Natural killer cell (primary cell): ENCODE measurements at regions not wholly inside any gene's neighbourhood (a gene's known extent, or its start where the extent isn't known, plus 50 kb on each side); places are given as distances from the start of the nearest gene placed in this dataset.

Experiments used
- ATAC-seq, 3 donors: fragments of 150-1000 bp in 2 of 3; fragments of 200-7000 bp in 1 of 3; cut with Tn5 transposase; 1 replicate in 1 of 3; 2 replicates in 2 of 3; pipeline ENCODE4 v1.10.0; 2021; ENCODE audit warnings: mild to moderate bottlenecking in 2 of 3, moderate library complexity in 2 of 3
- DNase-seq, 2 donors: peaks; one replicate each; pipeline versions ENCODE4 v3.0.0 to v3.0.0-alpha.2; 2013 to 2021; ENCODE audit warnings: mixed read lengths in 1 of 2
- H3K27ac ChIP-seq: one replicate; pipeline ENCODE4 v1.5.1; 2013; ENCODE audit warnings: mild to moderate bottlenecking, low read length
- H3K27me3 ChIP-seq: one replicate; pipeline ENCODE4 v1.6.1; 2013; ENCODE audit warnings: low read length; ENCODE audit not compliant: control insufficient read depth, insufficient read depth
- H3K36me3 ChIP-seq: one replicate; pipeline ENCODE4 v1.6.1; 2013; ENCODE audit warnings: low read length; ENCODE audit not compliant: control insufficient read depth, insufficient read depth
- H3K4me1 ChIP-seq: one replicate; pipeline ENCODE4 v1.6.1; 2013; ENCODE audit warnings: low read length; ENCODE audit not compliant: control insufficient read depth, insufficient read depth
- H3K4me3 ChIP-seq: one replicate; pipeline ENCODE4 v1.5.1; 2013; ENCODE audit warnings: low read length
- H3K9me3 ChIP-seq: one replicate; pipeline ENCODE4 v1.6.1; 2013; ENCODE audit warnings: low read length; ENCODE audit not compliant: control insufficient read depth, insufficient read depth
- H3K27ac Mint-ChIP-seq, 2 donors: one replicate each; pipeline ENCODE4 v1.8.0; 2022; ENCODE audit warnings: mild to moderate bottlenecking in 2 of 2, mixed read lengths in 2 of 2, moderate library complexity in 1 of 2
- H3K27me3 Mint-ChIP-seq, 2 donors: one replicate each; pipeline ENCODE4 v1.8.0; 2022; ENCODE audit warnings: low read depth in 2 of 2, mixed read lengths in 2 of 2
- H3K36me3 Mint-ChIP-seq: one replicate; pipeline ENCODE4 v1.8.0; 2022; ENCODE audit warnings: mixed read lengths
- H3K4me1 Mint-ChIP-seq, 2 donors: one replicate each; pipeline ENCODE4 v1.8.0; 2022; ENCODE audit warnings: mixed read lengths in 2 of 2
- H3K4me3 Mint-ChIP-seq: one replicate; pipeline ENCODE4 v1.8.0; 2022; ENCODE audit warnings: mild to moderate bottlenecking, moderate library complexity, mixed read lengths
- H3K9me3 Mint-ChIP-seq, 2 donors: one replicate each; pipeline ENCODE4 v1.8.0; 2022; ENCODE audit warnings: mixed read lengths in 2 of 2
- WGBS: methylation state at CpG from one replicate; pipeline ENCODE4 v1.1.7; 2013; ENCODE audit warnings: missing lambda C conversion rate; ENCODE audit not compliant: insufficient coverage; 5-methylcytosine and 5-hydroxymethylcytosine counted together
- intact Hi-C: fragments of 100-400 bp; cut with micrococcal nuclease; formaldehyde crosslinking; loops from one replicate; pipeline ENCODE4 v1.14.2; 2022
- TF ChIP-seq, protein P1 (sequence below): fragments of 200-600 bp; IDR thresholded peaks from one replicate; pipeline ENCODE4 v1.8.0; 2022; ENCODE audit warnings: antibody characterized with exemption

- intact Hi-C loops = no loop called here
- TF ChIP-seq, protein P1, sequence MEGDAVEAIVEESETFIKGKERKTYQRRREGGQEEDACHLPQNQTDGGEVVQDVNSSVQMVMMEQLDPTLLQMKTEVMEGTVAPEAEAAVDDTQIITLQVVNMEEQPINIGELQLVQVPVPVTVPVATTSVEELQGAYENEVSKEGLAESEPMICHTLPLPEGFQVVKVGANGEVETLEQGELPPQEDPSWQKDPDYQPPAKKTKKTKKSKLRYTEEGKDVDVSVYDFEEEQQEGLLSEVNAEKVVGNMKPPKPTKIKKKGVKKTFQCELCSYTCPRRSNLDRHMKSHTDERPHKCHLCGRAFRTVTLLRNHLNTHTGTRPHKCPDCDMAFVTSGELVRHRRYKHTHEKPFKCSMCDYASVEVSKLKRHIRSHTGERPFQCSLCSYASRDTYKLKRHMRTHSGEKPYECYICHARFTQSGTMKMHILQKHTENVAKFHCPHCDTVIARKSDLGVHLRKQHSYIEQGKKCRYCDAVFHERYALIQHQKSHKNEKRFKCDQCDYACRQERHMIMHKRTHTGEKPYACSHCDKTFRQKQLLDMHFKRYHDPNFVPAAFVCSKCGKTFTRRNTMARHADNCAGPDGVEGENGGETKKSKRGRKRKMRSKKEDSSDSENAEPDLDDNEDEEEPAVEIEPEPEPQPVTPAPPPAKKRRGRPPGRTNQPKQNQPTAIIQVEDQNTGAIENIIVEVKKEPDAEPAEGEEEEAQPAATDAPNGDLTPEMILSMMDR = no peak
- 71% methylated on average over 6 of the region's 6 CpGs for WGBS
Measured at GRCh38 chr14:95608637-95609235, 73.9 kb downstream of the GLRX5 start.

DNA sequence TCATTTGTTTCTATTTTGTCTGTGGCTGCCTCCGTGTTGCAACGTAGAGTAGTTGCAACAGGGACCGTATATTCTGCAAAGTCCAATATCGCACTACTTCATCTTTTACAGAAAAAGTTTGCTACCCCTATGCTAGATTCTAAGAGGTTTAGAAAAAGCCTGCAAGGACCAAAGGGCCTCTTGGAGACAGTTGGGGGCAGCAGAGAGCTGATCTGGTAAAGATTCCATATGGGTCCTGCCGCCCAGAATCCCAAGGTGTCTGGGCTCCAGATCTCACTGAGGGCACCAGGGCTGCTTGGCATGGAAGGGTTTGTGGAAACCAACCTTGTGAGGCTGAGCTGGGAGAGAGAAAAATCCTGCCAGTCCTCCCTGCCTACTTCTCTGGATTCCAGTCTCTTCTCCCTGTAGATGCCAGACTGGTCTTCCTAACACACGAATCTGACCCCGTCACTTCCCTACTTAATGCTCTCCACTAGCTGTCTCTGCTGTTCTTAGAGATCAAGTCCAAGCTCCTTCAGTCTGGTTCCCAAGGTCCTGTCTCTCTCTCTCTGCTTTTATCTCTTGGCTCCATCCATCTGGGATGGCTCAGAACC, 74.6 kb downstream of the GLRX5 start:
- intact Hi-C loops = no loop called here
- Mint-ChIP-seq H3K36me3 (no peaks in the 10 kb centered on the region), H3K27ac (no peak overlapping the region), H3K27me3 (peaks cover 22 to 35% of the 10 kb centered on the region in 2 donors), H3K9me3 (no peaks in the 10 kb centered on the region), H3K4me3 (no peak overlapping the region), H3K4me1 (no peaks in the 10 kb centered on the region)
- WGBS = 40% methylated on average over 7 of the region's 7 CpGs
- DNase-seq (no peak), ATAC-seq (no peak)
- H3K27me3 ChIP-seq = no peaks in the 10 kb centered on the region
- H3K9me3 ChIP-seq = no peaks in the 10 kb centered on the region
- TF ChIP-seq, protein P1 = no peak
- no peak overlapping the region for H3K27ac ChIP-seq
- H3K36me3 ChIP-seq = no peaks in the 10 kb centered on the region
- H3K4me3 ChIP-seq = no peak overlapping the region
- no peaks in the 10 kb centered on the region for H3K4me1 ChIP-seq

More at GRCh38 chr14:95608637-95609235, 73.9 kb downstream of the GLRX5 start:
- Histone ChIP-seq H3K36me3 (no peaks in the 10 kb centered on the region), H3K27me3 (no peaks in the 10 kb centered on the region), H3K4me3 (no peak overlapping the region), H3K9me3 (no peaks in the 10 kb centered on the region), H3K27ac (no peak overlapping the region), H3K4me1 (no peaks in the 10 kb centered on the region)
- Mint-ChIP-seq H3K4me1 (no peaks in the 10 kb centered on the region), H3K36me3 (no peaks in the 10 kb centered on the region), H3K4me3 (no peak overlapping the region), H3K27ac (no peak overlapping the region), H3K27me3 (peaks cover 22 to 34% of the 10 kb centered on the region in 2 donors), H3K9me3 (no peaks in the 10 kb centered on the region)
- no peak for DNase-seq
- ATAC-seq = no peak

- Mint-ChIP-seq H3K4me3 (no peak overlapping the region), H3K27ac (no peak overlapping the region), H3K9me3 (no peaks in the 10 kb centered on the region), H3K27me3 (peaks cover 22 to 41% of the 10 kb centered on the region in 2 donors), H3K36me3 (no peaks in the 10 kb centered on the region), H3K4me1 (no peaks in the 10 kb centered on the region)
- H3K4me3 ChIP-seq = no peak overlapping the region
- no peaks in the 10 kb centered on the region for H3K9me3 ChIP-seq
- ATAC-seq (no peak), DNase-seq (no peak)
- H3K27ac ChIP-seq = no peak overlapping the region
- H3K4me1 ChIP-seq = no peaks in the 10 kb centered on the region
- 82% methylated on average over 7 of the region's 8 CpGs for WGBS
- no peaks in the 10 kb centered on the region for H3K27me3 ChIP-seq
- TF ChIP-seq, protein P1 = no peak
- no peaks in the 10 kb centered on the region for H3K36me3 ChIP-seq
- intact Hi-C loops = no loop called here
Measured at GRCh38 chr14:95611293-95611880, 74.8 kb upstream of the TCL1B start.
